ENCODE measurements at regions not wholly inside any gene's neighbourhood (a gene's known extent, or its start where the extent isn't known, plus 50 kb on each side); places are given as distances from the start of the nearest gene placed in this dataset.

DNA sequence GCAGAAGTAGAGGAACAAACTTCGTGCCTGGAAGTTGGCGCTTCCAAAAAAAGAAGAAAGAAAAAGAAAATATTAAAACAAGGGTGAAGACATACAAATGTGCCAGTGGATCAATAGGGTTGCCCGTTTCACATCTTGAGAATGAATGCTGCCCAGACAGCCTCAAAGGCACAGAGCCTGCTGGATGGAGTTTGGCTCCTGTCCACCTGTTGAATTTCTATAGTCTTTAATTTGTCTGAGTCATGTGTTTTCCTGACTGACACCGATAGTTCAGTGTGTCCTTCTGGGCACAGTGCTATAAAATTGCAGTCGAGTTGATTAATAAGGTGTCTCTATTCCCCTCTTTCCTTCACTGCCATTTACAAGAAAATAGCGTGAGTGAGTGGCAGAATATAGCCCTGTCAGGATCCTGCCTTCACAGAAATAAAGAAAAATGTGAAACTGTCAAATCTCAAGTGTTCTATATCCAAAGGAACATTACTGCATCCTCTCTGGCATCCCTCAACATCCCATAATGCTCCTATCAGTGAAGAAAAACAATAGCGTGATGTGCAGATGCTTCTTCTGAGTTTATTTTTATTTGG lies 471.3 kb upstream of the AUTS2 start:
- Mint-ChIP-seq H3K4me3 (no peak overlapping the region), H3K4me1 (no peaks in the 10 kb centered on the region), H3K27ac (no peak overlapping the region), H3K27me3 (ENCODE audit: low read depth in 3 of 3) (peaks cover 2 to 5% (median 4%) of the 10 kb centered on the region in 3 donors), H3K36me3 (no peaks in the 10 kb centered on the region), H3K9me3 (peaks cover 0 to 10% (median 1%) of the 10 kb centered on the region in 6 donors)
- DNase-seq, result no peak

DNA sequence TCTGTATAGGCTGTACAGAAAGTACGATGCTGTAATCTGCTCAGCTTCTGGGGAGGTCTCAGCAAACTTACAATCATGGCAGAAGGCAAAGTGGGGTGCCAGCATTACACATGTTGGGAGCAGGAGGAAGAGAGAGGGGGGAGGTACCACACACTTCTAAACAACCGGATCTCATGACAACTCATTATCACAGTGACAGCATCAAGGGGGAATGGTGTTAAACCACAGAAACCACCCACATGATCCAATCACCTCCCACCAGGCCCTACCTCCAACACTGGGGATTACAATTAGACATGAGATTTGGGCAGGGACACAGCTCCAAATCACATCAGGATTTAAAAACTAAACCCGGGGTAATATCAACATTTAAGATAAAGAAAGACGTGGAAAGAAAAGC lies 468.8 kb upstream of the AUTS2 start:
- peaks cover 0 to 18% (median 1%) of the 10 kb centered on the region in 6 donors for H3K9me3 Mint-ChIP-seq
- H3K4me1 Mint-ChIP-seq, result no peaks in the 10 kb centered on the region
- peaks cover 4 to 6% (median 5%) of the 10 kb centered on the region in 3 donors for H3K27me3 Mint-ChIP-seq (ENCODE audit: low read depth in 3 of 3)
- no peak overlapping the region for H3K4me3 Mint-ChIP-seq
- no peak overlapping the region for H3K27ac Mint-ChIP-seq
- no peaks in the 10 kb centered on the region for H3K36me3 Mint-ChIP-seq
- DNase-seq, result no peak

DNA sequence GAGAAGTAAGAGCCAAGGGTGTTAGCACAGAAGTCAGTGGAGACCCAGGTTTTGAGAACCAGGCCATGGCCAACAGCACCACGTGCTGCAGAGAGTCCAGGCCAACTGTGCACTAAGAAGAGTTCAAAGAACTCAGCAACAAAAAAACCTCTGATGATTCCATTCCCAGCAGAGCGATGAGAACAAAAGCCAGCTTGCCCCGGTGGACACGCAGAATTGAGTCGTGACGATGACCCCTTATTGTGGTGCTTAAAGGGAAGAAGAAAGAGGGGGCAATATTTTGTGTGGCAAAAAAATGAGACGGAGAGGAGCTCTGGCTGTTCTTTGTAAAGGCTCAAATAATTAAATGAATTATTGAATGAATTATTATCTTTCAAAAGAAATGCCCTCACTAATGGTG lies 468.3 kb upstream of the AUTS2 start:
- Mint-ChIP-seq H3K27ac (no peak overlapping the region), H3K4me1 (no peaks in the 10 kb centered on the region), H3K9me3 (peaks cover 0 to 18% (median 2%) of the 10 kb centered on the region in 6 donors), H3K4me3 (no peak overlapping the region), H3K27me3 (ENCODE audit: low read depth in 3 of 3) (peaks cover 3 to 5% (median 4%) of the 10 kb centered on the region in 3 donors), H3K36me3 (no peaks in the 10 kb centered on the region)
- no peak for DNase-seq

DNA sequence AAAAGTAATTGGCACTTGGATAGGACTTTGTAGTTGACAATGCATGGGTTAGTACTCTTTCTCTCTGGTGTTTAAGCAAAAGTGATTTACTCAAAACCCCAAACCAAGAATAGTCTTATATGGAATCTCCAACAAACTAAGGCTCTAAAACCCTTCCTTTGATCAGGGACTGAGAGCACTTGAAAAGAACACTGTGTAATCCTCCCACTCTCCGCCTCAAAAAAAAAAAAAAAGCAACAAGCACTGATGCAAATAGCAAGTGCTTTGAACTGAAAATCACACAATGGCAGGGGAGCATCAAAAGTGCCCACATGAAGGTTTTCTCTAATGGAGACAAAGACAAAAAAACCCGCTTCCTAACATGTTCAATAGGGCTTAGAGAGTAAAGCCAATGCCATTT lies 467.9 kb upstream of the AUTS2 start:
- no peak overlapping the region for H3K4me3 Mint-ChIP-seq
- H3K9me3 Mint-ChIP-seq, result peaks cover 0 to 19% (median 2%) of the 10 kb centered on the region in 6 donors
- no peaks in the 10 kb centered on the region for H3K4me1 Mint-ChIP-seq
- no peaks in the 10 kb centered on the region for H3K36me3 Mint-ChIP-seq
- H3K27ac Mint-ChIP-seq, result no peak overlapping the region
- no peak for DNase-seq
- H3K27me3 Mint-ChIP-seq (ENCODE audit: low read depth in 3 of 3), result peaks cover 3 to 5% (median 4%) of the 10 kb centered on the region in 3 donors

DNA sequence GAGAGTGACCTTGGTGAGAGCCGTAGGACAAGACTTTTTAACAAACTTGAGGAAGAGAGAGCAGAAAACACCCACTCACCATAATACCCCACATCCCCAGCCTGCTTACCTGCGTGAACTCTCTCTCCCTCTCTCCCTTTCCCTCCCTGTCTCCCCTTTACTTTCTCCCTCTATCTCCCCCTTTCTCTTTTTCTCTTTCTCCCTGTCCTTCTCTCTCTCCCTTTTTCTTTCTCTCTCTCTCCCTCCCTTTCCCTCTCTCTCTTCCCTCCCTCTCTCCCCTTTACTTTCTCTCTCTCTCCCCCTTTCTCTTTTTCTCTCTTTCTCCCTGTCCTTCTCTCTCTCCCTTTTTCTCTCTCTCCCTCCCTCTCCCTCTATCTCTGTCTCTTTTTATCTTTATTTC lies 464.0 kb upstream of the AUTS2 start:
- peaks cover 6 to 35% (median 11%) of the 10 kb centered on the region in 6 donors for H3K9me3 Mint-ChIP-seq
- H3K36me3 Mint-ChIP-seq, result peaks cover 0 to 6% (median 0%) of the 10 kb centered on the region in 3 donors
- H3K27me3 Mint-ChIP-seq (ENCODE audit: low read depth in 3 of 3), result peaks cover 2 to 7% (median 3%) of the 10 kb centered on the region in 3 donors
- no peak overlapping the region for H3K27ac Mint-ChIP-seq
- no peak overlapping the region for H3K4me3 Mint-ChIP-seq
- DNase-seq, result no peak
- H3K4me1 Mint-ChIP-seq, result peaks cover 0 to 8% of the 10 kb centered on the region in 2 donors

DNA sequence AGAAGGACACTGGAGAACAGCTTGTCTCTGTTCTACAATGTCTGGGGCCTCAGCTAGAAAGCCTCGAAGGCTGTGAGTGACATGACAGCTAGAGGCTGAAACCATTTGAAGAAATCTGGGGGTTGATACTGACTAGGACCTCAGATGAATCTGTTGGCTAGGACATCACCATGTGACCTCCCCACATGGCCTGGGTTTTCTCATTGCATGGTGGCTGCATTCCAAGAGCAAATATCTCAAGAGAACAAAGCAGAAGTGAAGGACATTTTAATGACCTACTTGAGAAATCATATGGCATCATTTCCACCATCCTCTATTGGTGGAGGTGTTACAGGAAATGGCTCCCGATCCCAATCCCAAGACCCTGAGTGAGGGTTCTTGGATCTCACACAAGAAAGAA lies 450.6 kb upstream of the AUTS2 start:
- Mint-ChIP-seq H3K36me3 (no peaks in the 10 kb centered on the region), H3K4me1 (no peaks in the 10 kb centered on the region), H3K4me3 (no peak overlapping the region), H3K9me3 (peaks cover 0 to 10% (median 4%) of the 10 kb centered on the region in 6 donors), H3K27ac (no peak overlapping the region), H3K27me3 (ENCODE audit: low read depth in 3 of 3) (peaks cover 0 to 2% (median 2%) of the 10 kb centered on the region in 3 donors)
- no peak for DNase-seq

DNA sequence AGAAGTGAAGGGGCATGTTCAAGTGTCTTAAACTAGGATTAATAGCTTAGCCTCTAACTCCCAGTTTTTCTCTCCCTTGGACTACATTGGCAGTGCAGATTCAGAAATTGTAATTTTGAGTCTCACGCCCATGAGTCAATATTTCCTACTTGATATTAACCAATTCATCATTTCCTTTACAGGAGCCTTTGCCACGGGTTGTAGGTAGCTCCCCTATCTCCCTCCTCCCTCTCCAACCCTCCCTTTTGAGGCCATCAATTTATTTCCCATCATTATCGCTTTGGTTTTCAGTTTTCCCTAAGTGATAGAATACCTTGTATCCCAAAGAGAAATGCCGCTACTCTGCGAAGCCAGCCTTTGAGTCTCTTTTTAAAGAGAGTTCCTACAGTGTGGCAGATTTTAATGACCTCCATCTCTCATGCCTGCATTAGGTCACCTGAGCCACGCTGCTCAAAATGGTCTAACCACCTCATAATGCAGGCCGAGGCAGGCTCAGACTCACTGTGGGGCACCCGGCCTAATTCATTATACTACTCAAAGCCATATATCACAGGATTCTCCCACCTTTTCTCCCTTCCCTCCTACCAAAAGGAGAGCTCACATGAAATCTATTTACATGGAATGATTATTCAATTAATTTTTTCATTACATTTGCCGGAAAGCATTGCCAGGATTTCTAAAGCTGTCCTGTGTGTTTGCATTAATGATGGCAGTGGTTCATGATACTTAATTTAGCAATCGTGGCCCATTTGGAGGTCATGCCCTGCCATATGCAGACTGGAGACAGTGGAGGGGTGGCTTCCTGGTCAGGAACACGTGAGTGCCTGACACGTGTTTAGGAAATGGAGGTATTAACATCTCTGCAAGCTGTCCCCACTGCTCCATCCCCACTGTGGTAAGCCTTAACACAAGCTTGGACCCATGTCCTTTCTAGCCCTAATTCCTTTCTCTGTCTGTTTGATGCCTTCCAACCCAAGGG lies 448.2 kb upstream of the AUTS2 start:
- H3K27ac Mint-ChIP-seq, result no peak overlapping the region
- H3K27me3 Mint-ChIP-seq (ENCODE audit: low read depth in 3 of 3), result peaks cover 0 to 2% (median 2%) of the 10 kb centered on the region in 3 donors
- no peaks in the 10 kb centered on the region for H3K4me1 Mint-ChIP-seq
- no peak for DNase-seq
- H3K36me3 Mint-ChIP-seq, result no peaks in the 10 kb centered on the region
- H3K9me3 Mint-ChIP-seq, result peaks cover 0 to 13% (median 4%) of the 10 kb centered on the region in 6 donors
- H3K4me3 Mint-ChIP-seq, result no peak overlapping the region

DNA sequence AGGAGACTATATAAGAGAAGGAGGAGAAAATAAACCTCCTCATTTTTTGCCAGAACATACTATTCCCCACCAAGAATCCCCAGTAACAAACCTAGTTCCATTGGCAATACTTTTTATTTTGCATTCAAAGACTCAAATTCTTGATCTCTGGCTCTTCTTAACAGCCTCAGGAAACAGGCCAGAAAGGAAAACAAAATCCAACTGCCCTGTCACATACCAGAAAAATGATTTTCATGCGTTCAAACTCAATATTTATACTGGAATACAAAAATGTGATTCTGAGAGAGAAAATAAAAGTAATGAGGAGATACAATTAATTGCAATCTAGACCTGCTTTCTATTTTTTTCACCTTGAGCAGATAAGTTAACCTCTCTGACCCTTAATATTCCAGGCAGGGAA lies 435.9 kb upstream of the AUTS2 start:
- DNase-seq, result no peak
- Mint-ChIP-seq H3K4me1 (no peaks in the 10 kb centered on the region), H3K4me3 (no peak overlapping the region), H3K9me3 (peaks cover 0 to 10% (median under 1%) of the 10 kb centered on the region in 6 donors), H3K27me3 (ENCODE audit: low read depth in 3 of 3) (peaks cover 0 to 4% (median 2%) of the 10 kb centered on the region in 3 donors), H3K27ac (no peak overlapping the region), H3K36me3 (no peaks in the 10 kb centered on the region)

DNA sequence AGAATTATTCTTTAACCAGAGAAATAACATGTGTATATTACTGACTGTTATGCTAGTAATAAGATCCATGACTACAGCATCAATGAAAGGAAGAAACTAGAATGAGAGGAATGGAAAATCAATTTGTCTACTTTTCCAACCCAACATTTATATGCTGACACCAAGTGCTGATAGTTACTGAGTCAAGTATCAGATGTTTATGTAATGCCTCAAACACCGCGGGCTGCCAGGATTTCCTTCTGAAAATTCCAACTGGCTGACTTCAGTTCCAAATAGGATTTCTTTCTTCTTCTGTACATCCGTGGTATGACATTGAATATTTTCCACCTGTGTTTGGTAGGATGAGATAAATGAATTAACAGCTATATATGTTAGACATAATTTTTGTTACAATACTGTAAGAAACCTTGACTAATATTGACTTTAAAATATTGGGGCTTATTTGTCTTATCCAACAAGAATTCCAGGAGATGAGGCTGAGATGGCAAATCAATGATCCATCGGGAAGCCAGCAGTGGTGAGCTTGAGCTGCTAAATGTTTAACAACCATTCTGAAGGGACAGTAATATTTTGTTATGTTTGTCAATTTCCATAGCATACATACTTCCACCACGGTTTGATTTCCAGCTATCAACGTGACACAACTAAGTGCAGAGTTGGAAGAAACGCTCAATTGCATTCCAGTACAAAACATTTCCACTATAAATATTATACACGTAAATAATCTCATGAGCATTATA lies 435.2 kb upstream of the AUTS2 start:
- DNase-seq, result no peak
- Mint-ChIP-seq H3K36me3 (no peaks in the 10 kb centered on the region), H3K4me3 (no peak overlapping the region), H3K4me1 (no peaks in the 10 kb centered on the region), H3K9me3 (peaks cover 0 to 6% (median 0%) of the 10 kb centered on the region in 6 donors), H3K27ac (no peak overlapping the region), H3K27me3 (ENCODE audit: low read depth in 3 of 3) (peaks cover 0 to 4% (median 2%) of the 10 kb centered on the region in 3 donors)

DNA sequence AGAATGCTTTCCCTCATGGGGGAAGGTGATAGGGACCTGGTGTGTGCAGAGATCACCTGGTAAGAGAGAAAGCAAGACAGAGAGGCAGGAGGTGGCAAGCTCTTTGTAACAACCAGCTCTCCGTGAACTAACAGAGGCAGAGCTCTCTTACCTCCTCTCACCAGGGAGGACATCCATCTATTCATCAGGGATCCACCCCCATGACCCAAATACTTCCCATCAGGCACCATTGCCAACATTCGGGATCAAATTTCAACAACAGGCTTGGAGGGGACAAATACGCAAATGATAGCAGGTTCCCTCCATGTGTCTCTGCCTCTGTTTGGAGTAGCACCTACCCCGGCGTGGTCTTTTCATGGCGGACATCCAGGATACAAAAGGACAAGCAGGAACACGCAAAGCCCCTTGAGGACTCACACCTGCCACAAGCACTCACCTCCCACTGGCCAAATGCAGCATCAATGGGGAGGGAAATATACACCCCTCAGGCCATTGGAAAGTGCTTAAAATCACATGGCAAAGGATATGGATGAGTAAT lies 431.2 kb upstream of the AUTS2 start:
- H3K4me1 Mint-ChIP-seq, result no peaks in the 10 kb centered on the region
- DNase-seq, result no peak
- H3K9me3 Mint-ChIP-seq, result peaks cover 0 to 4% (median 0%) of the 10 kb centered on the region in 6 donors
- no peaks in the 10 kb centered on the region for H3K36me3 Mint-ChIP-seq
- H3K27me3 Mint-ChIP-seq (ENCODE audit: low read depth in 3 of 3), result peaks cover 0 to 4% (median 0%) of the 10 kb centered on the region in 3 donors
- no peak overlapping the region for H3K4me3 Mint-ChIP-seq
- H3K27ac Mint-ChIP-seq, result no peak overlapping the region

DNA sequence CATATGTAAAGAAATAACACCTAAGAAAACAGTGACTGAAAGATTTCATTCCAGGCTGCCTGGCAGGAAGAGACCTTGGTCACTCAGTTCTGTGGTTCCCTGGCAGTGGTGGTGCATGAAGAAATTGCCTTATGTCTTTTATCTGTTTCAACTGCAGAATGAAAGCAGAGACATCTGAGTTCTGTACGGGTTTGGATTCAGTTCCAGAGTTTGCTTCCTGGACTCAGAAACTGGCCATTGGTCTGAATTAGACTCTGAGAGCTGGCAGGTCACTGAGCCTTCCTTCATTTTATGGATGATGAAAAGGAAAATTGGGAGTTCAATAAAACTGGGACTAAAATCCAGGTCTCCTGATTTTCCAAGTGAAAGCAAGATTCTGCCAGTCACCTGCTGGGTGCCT lies 428.9 kb upstream of the AUTS2 start:
- Mint-ChIP-seq H3K9me3 (peaks cover 0 to 2% (median 0%) of the 10 kb centered on the region in 6 donors), H3K27me3 (ENCODE audit: low read depth in 3 of 3) (peaks cover 0 to 3% (median 2%) of the 10 kb centered on the region in 3 donors), H3K4me3 (no peak overlapping the region), H3K36me3 (no peaks in the 10 kb centered on the region), H3K27ac (no peak overlapping the region), H3K4me1 (no peaks in the 10 kb centered on the region)
- DNase-seq, result no peak

DNA sequence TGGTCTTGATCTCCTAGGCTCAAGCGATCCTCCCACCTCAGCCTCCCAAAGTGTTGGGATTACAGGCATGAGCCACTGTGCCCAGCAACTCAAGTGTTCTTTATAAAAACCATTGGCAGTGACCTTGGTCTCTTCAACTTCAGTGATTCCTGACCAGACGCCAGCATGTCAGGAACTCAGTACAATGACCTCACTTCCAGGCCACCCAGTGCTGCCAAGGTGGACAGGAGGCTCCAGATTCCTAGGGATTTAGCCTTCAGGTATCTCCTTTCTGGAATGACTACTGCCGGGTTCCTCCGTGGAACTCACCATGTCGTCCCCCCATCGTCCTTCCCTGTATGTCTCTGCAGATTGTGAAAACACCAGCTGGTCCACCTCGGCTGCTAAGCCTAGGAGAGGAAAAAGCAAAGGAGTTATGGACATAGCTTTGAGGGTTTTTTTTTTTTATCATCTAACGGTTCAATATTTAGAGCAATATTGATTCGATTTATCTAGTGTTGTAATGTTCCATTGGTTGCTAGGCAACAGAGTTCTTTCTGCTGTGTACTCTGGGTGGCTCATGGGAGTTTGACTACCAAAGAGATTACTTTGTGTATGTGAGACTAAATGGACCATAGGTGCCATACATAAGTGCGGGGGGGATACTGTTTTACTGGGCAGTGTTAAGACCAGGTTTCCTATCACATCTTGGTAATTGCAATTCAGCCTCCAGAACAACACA lies 425.8 kb upstream of the AUTS2 start:
- DNase-seq, result no peak
- no peak overlapping the region for H3K4me3 Mint-ChIP-seq
- peaks cover 0 to 7% (median 0%) of the 10 kb centered on the region in 6 donors for H3K9me3 Mint-ChIP-seq
- H3K27me3 Mint-ChIP-seq (ENCODE audit: low read depth in 3 of 3), result peaks cover 0 to 5% (median 0%) of the 10 kb centered on the region in 3 donors
- H3K36me3 Mint-ChIP-seq, result no peaks in the 10 kb centered on the region
- no peak overlapping the region for H3K27ac Mint-ChIP-seq
- H3K4me1 Mint-ChIP-seq, result no peaks in the 10 kb centered on the region

DNA sequence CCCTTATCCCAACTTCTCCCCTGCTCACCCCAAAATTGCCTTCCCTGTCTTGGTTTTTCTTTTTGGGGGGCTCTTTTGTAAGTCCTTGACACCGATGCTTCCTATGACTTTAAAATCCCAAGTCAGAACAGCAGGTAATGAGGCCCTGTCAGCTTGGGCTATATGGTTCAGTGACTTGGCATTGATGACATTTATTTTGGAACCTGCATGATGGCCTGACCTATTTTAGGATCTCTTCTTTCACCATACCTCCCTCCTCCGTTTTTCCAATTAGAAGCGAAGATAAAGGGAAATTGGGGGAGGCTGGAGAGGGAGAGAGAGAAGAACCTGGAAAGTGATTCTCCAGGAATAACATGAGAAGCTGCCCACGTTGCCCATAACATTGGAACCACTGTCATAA lies 424.9 kb upstream of the AUTS2 start:
- Mint-ChIP-seq H3K27ac (no peak overlapping the region), H3K36me3 (no peaks in the 10 kb centered on the region), H3K27me3 (ENCODE audit: low read depth in 3 of 3) (peaks cover 0 to 7% (median 0%) of the 10 kb centered on the region in 3 donors), H3K4me3 (no peak overlapping the region), H3K4me1 (no peaks in the 10 kb centered on the region), H3K9me3 (peaks cover 0 to 8% (median 0%) of the 10 kb centered on the region in 6 donors)
- no peak for DNase-seq

All from immature natural killer cell (primary cell).